ENCODE measurements at regions not wholly inside any gene's neighbourhood (a gene's known extent, or its start where the extent isn't known, plus 50 kb on each side); places are given as distances from the start of the nearest gene placed in this dataset.

DNA sequence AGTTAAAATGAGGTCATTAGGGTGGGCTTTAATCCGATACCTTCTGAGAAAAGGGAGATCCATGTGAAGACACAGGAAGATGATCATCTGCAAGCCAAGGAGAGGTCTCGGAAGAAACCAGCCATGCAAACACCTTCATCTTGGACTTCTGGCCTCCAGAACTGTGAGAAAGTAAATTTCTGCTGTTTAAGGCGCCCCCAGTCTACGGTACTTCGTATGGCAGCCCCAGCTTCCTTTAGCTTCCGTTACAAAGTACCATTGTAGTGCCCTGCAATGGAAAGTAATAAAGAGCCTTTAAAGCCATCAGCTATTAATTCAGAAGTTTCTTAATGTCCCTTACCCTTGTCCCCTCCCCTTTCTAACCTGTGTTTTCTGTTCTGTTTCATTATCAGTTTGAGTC, 308.1 kb downstream of the AACS start:
- POLR2A ChIA-PET: no interaction called here
- BruUV-seq (replicated peaks): no TSS peak
- TF ChIP-seq, protein P1, sequence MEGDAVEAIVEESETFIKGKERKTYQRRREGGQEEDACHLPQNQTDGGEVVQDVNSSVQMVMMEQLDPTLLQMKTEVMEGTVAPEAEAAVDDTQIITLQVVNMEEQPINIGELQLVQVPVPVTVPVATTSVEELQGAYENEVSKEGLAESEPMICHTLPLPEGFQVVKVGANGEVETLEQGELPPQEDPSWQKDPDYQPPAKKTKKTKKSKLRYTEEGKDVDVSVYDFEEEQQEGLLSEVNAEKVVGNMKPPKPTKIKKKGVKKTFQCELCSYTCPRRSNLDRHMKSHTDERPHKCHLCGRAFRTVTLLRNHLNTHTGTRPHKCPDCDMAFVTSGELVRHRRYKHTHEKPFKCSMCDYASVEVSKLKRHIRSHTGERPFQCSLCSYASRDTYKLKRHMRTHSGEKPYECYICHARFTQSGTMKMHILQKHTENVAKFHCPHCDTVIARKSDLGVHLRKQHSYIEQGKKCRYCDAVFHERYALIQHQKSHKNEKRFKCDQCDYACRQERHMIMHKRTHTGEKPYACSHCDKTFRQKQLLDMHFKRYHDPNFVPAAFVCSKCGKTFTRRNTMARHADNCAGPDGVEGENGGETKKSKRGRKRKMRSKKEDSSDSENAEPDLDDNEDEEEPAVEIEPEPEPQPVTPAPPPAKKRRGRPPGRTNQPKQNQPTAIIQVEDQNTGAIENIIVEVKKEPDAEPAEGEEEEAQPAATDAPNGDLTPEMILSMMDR (IDR thresholded peaks at IDR 0.05; ENCODE audit: unreplicated experiment): no peak
- Mint-ChIP-seq H3K27me3 (ENCODE audit: insufficient read depth, unreplicated experiment) (peaks cover 15% of the 10 kb centered on the region), H3K4me3 (ENCODE audit: unreplicated experiment) (no peak overlapping the region), H3K36me3 (ENCODE audit: insufficient read depth, unreplicated experiment) (no peaks in the 10 kb centered on the region), H3K27ac (ENCODE audit: low read depth, unreplicated experiment) (no peak overlapping the region), H3K9me3 (ENCODE audit: unreplicated experiment) (peaks cover 7% of the 10 kb centered on the region), H3K4me1 (ENCODE audit: insufficient read depth, unreplicated experiment) (no peaks in the 10 kb centered on the region)
- no peak for DNase-seq (ENCODE audit: unreplicated experiment)
- intact Hi-C loops (cut with micrococcal nuclease): no loop called here
- CTCF ChIA-PET: interaction anchor here (1.1 to 1.3 kb wide), 2 partner anchors 29 to 192 kb away, joined by 3 to 4 read pairs; no protein-coding TSS in a partner anchor

- CTCF ChIA-PET: no interaction called here
- intact Hi-C loops (cut with micrococcal nuclease): no loop called here
- BruUV-seq (replicated peaks): no TSS peak
- Mint-ChIP-seq H3K27me3 (ENCODE audit: insufficient read depth, unreplicated experiment) (peaks cover 15% of the 10 kb centered on the region), H3K27ac (ENCODE audit: low read depth, unreplicated experiment) (no peak overlapping the region), H3K4me1 (ENCODE audit: insufficient read depth, unreplicated experiment) (no peaks in the 10 kb centered on the region), H3K4me3 (ENCODE audit: unreplicated experiment) (no peak overlapping the region), H3K36me3 (ENCODE audit: insufficient read depth, unreplicated experiment) (no peaks in the 10 kb centered on the region), H3K9me3 (ENCODE audit: unreplicated experiment) (peaks cover 17% of the 10 kb centered on the region)
- no peak for DNase-seq (ENCODE audit: unreplicated experiment)
- TF ChIP-seq, protein P1 (IDR thresholded peaks at IDR 0.05; ENCODE audit: unreplicated experiment): no peak
- POLR2A ChIA-PET: no interaction called here
These were observed 311.2 kb downstream of the AACS start for GRCh38 chr12:125376422-125376821.

GRCh38 chr12:125377093-125377492, 311.9 kb downstream of the AACS start:
- no peak for DNase-seq (ENCODE audit: unreplicated experiment)
- CTCF ChIA-PET: no interaction called here
- Mint-ChIP-seq H3K9me3 (ENCODE audit: unreplicated experiment) (peaks cover 17% of the 10 kb centered on the region), H3K27ac (ENCODE audit: low read depth, unreplicated experiment) (no peak overlapping the region), H3K27me3 (ENCODE audit: insufficient read depth, unreplicated experiment) (peaks cover 15% of the 10 kb centered on the region), H3K4me3 (ENCODE audit: unreplicated experiment) (no peak overlapping the region), H3K4me1 (ENCODE audit: insufficient read depth, unreplicated experiment) (no peaks in the 10 kb centered on the region), H3K36me3 (ENCODE audit: insufficient read depth, unreplicated experiment) (no peaks in the 10 kb centered on the region)
- BruUV-seq (replicated peaks): no TSS peak
- TF ChIP-seq, protein P1 (IDR thresholded peaks at IDR 0.05; ENCODE audit: unreplicated experiment): no peak
- intact Hi-C loops (cut with micrococcal nuclease): no loop called here
- POLR2A ChIA-PET: interaction anchor here (1.3 kb wide), 1 partner anchor 12 kb away, joined by 3 read pairs; no protein-coding TSS in a partner anchor

DNA sequence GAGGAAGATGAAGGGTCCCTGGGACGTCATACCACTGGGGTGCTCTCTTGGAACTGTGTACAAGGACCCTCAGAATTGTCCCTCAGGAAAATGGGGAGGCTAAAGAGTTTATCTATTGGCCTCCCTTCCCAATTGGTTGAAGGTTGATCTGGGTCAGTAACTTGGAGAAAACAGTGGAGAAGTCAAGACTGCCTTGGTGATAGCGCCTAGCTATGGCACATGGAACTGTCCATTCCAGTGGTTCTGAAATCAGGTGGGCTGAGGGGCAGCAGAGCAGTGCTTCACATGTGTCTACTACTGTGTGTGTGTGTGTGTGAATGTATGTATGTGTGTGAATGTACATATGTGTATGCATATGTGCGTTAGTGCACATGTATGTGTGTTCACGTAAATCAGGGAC, 316.1 kb downstream of the AACS start:
- no TSS peak for BruUV-seq (replicated peaks)
- Mint-ChIP-seq H3K36me3 (ENCODE audit: insufficient read depth, unreplicated experiment) (no peaks in the 10 kb centered on the region), H3K4me1 (ENCODE audit: insufficient read depth, unreplicated experiment) (no peaks in the 10 kb centered on the region), H3K4me3 (ENCODE audit: unreplicated experiment) (no peak overlapping the region), H3K9me3 (ENCODE audit: unreplicated experiment) (peaks cover 17% of the 10 kb centered on the region), H3K27me3 (ENCODE audit: insufficient read depth, unreplicated experiment) (peaks cover 11% of the 10 kb centered on the region), H3K27ac (ENCODE audit: low read depth, unreplicated experiment) (no peak overlapping the region)
- intact Hi-C loops (cut with micrococcal nuclease): no loop called here
- POLR2A ChIA-PET: no interaction called here
- DNase-seq (ENCODE audit: unreplicated experiment): no peak
- TF ChIP-seq, protein P1 (IDR thresholded peaks at IDR 0.05; ENCODE audit: unreplicated experiment): no peak
- CTCF ChIA-PET: interaction anchor here (1.0 kb wide), 1 partner anchor 199 kb away, joined by 3 read pairs; no protein-coding TSS in a partner anchor
